ENCODE measurements at regions not wholly inside any gene's neighbourhood (a gene's known extent, or its start where the extent isn't known, plus 50 kb on each side); places are given as distances from the start of the nearest gene placed in this dataset.

GRCh38 chr5:160923411-160923810 is 71.4 kb upstream of the ATP10B start:
- no peaks in the 10 kb centered on the region for H3K27me3 ChIP-seq (ENCODE audit: insufficient read depth, poor library complexity, severe bottlenecking)
- H3K9me3 ChIP-seq (ENCODE audit: severe bottlenecking): no peaks in the 10 kb centered on the region
- H3K36me3 ChIP-seq (ENCODE audit: low read depth): no peaks in the 10 kb centered on the region
- no peak for TF ChIP-seq CTCF (IDR thresholded peaks at IDR 0.05; ENCODE audit: poor library complexity, severe bottlenecking)
- H3K4me3 ChIP-seq (ENCODE audit: severe bottlenecking): no peak overlapping the region
- no peak overlapping the region for H3K27ac ChIP-seq (ENCODE audit: poor library complexity, severe bottlenecking)
- ATAC-seq (ENCODE audit: low read depth): no peak
- DNase-seq (ENCODE audit: low spot score): no peak
- H3K4me1 ChIP-seq (ENCODE audit: insufficient read depth, poor library complexity, severe bottlenecking): no peaks in the 10 kb centered on the region

GRCh38 chr5:160922311-160922710 is 70.3 kb upstream of the ATP10B start:
- DNase-seq (ENCODE audit: low spot score) (no peak), ATAC-seq (ENCODE audit: low read depth) (no peak)
- Histone ChIP-seq H3K36me3 (ENCODE audit: low read depth) (no peaks in the 10 kb centered on the region), H3K4me3 (ENCODE audit: severe bottlenecking) (no peak overlapping the region), H3K27me3 (ENCODE audit: insufficient read depth, poor library complexity, severe bottlenecking) (no peaks in the 10 kb centered on the region), H3K9me3 (ENCODE audit: severe bottlenecking) (no peaks in the 10 kb centered on the region), H3K4me1 (ENCODE audit: insufficient read depth, poor library complexity, severe bottlenecking) (no peaks in the 10 kb centered on the region), H3K27ac (ENCODE audit: poor library complexity, severe bottlenecking) (no peak overlapping the region)
- no peak for TF ChIP-seq CTCF (IDR thresholded peaks at IDR 0.05; ENCODE audit: poor library complexity, severe bottlenecking)

DNA sequence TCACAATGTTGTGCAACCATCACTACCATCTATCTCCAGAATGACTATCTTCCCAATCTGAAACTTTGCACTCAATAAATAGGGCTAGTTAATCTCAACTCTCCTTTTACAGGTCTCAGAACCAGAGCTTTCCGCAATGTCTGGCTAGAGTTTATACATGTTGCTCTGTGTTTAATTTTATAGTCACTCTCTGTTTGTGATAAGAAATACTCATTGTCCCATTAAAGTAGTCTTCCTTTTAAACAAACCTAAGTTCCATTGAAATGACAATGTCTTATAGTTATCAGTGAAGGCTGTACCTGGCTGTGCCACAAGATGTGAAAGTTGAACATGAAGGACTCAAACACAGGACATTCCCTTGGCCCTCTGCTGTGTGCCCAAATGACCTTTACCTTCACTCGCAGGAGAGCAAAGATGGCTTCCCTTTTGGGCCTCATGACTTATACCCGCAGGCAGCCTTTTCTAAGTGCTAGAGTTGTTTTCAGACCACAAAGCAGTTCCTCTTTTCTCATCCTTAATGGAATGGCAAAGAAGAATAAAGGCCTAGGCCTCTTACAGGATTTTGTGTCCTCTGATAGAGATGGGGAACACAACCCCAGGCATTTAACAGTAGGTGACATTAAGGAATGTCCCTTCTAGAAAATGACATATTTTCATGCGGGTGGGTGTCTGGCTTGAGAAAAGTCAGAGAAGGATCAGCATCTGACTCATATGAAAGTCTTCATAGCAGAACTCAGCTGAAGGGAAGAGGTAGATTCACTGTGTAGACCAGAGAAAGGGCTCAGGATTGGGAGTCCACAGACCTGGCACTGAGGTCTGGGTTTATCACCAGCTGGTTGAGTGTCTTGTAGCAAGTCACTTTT is 69.6 kb upstream of the ATP10B start:
- Histone ChIP-seq H3K27ac (ENCODE audit: poor library complexity, severe bottlenecking) (no peak overlapping the region), H3K4me3 (ENCODE audit: severe bottlenecking) (no peak overlapping the region), H3K9me3 (ENCODE audit: severe bottlenecking) (no peaks in the 10 kb centered on the region), H3K27me3 (ENCODE audit: insufficient read depth, poor library complexity, severe bottlenecking) (no peaks in the 10 kb centered on the region), H3K36me3 (ENCODE audit: low read depth) (no peaks in the 10 kb centered on the region), H3K4me1 (ENCODE audit: insufficient read depth, poor library complexity, severe bottlenecking) (no peaks in the 10 kb centered on the region)
- ATAC-seq (ENCODE audit: low read depth) (no peak), DNase-seq (ENCODE audit: low spot score) (no peak)
- no peak for TF ChIP-seq CTCF (IDR thresholded peaks at IDR 0.05; ENCODE audit: poor library complexity, severe bottlenecking)

- no peaks in the 10 kb centered on the region for H3K4me1 ChIP-seq (ENCODE audit: insufficient read depth, poor library complexity, severe bottlenecking)
- H3K36me3 ChIP-seq (ENCODE audit: low read depth): no peaks in the 10 kb centered on the region
- no peak overlapping the region for H3K4me3 ChIP-seq (ENCODE audit: severe bottlenecking)
- H3K9me3 ChIP-seq (ENCODE audit: severe bottlenecking): no peaks in the 10 kb centered on the region
- no peaks in the 10 kb centered on the region for H3K27me3 ChIP-seq (ENCODE audit: insufficient read depth, poor library complexity, severe bottlenecking)
- no peak for TF ChIP-seq CTCF (IDR thresholded peaks at IDR 0.05; ENCODE audit: poor library complexity, severe bottlenecking)
- ATAC-seq (ENCODE audit: low read depth): no peak
- no peak overlapping the region for H3K27ac ChIP-seq (ENCODE audit: poor library complexity, severe bottlenecking)
- DNase-seq (ENCODE audit: low spot score): no peak
Observed at GRCh38 chr5:160919626-160920025, 67.6 kb upstream of the ATP10B start.

- H3K4me3 ChIP-seq (ENCODE audit: severe bottlenecking): no peak overlapping the region
- no peak overlapping the region for H3K27ac ChIP-seq (ENCODE audit: poor library complexity, severe bottlenecking)
- no peak for TF ChIP-seq CTCF (IDR thresholded peaks at IDR 0.05; ENCODE audit: poor library complexity, severe bottlenecking)
- ATAC-seq (ENCODE audit: low read depth) (no peak), DNase-seq (ENCODE audit: low spot score) (no peak)
- H3K36me3 ChIP-seq (ENCODE audit: low read depth): no peaks in the 10 kb centered on the region
- H3K4me1 ChIP-seq (ENCODE audit: insufficient read depth, poor library complexity, severe bottlenecking): no peaks in the 10 kb centered on the region
- H3K9me3 ChIP-seq (ENCODE audit: severe bottlenecking): no peaks in the 10 kb centered on the region
- H3K27me3 ChIP-seq (ENCODE audit: insufficient read depth, poor library complexity, severe bottlenecking): no peaks in the 10 kb centered on the region
Observed at GRCh38 chr5:160918386-160918785, 66.4 kb upstream of the ATP10B start.
